ENCODE measurements at regions not wholly inside any gene's neighbourhood (a gene's known extent, or its start where the extent isn't known, plus 50 kb on each side); places are given as distances from the start of the nearest gene placed in this dataset.

- no peak overlapping the region for H3K27ac ChIP-seq
- TF ChIP-seq CTCF (IDR thresholded peaks at IDR 0.05) (no peak), ZFX (IDR thresholded peaks at IDR 0.05; ENCODE audit: borderline replicate concordance) (no peak)
Measured at GRCh38 chr13:38191016-38191415, 158.6 kb upstream of the UFM1 start.

GRCh38 chr13:38180670-38181069, 169.0 kb upstream of the UFM1 start:
- no peak overlapping the region for H3K27ac ChIP-seq
- TF ChIP-seq CTCF (IDR thresholded peaks at IDR 0.05) = no peak
- TF ChIP-seq ZFX (IDR thresholded peaks at IDR 0.05; ENCODE audit: borderline replicate concordance) = no peak

- no peak overlapping the region for H3K27ac ChIP-seq
- TF ChIP-seq CTCF (IDR thresholded peaks at IDR 0.05) (no peak), ZFX (IDR thresholded peaks at IDR 0.05; ENCODE audit: borderline replicate concordance) (no peak)
Measured at GRCh38 chr13:38180126-38180525, 169.5 kb upstream of the UFM1 start.

- TF ChIP-seq ZFX (IDR thresholded peaks at IDR 0.05; ENCODE audit: borderline replicate concordance) (no peak), CTCF (IDR thresholded peaks at IDR 0.05) (no peak)
- no peak overlapping the region for H3K27ac ChIP-seq
Measured at GRCh38 chr13:38176664-38177063, 173.0 kb upstream of the UFM1 start.

- no peak overlapping the region for H3K27ac ChIP-seq
- TF ChIP-seq ZFX (IDR thresholded peaks at IDR 0.05; ENCODE audit: borderline replicate concordance) = no peak
- no peak for TF ChIP-seq CTCF (IDR thresholded peaks at IDR 0.05)
Measured at GRCh38 chr13:38173403-38173802, 176.2 kb upstream of the UFM1 start.

- no peak overlapping the region for H3K27ac ChIP-seq
- TF ChIP-seq ZFX (IDR thresholded peaks at IDR 0.05; ENCODE audit: borderline replicate concordance) (no peak), CTCF (IDR thresholded peaks at IDR 0.05) (no peak)
Measured at GRCh38 chr13:38167164-38167822, 182.4 kb upstream of the UFM1 start.

- TF ChIP-seq CTCF (IDR thresholded peaks at IDR 0.05) (no peak), ZFX (IDR thresholded peaks at IDR 0.05; ENCODE audit: borderline replicate concordance) (no peak)
- no peak overlapping the region for H3K27ac ChIP-seq
Measured at GRCh38 chr13:38166116-38166515, 183.5 kb upstream of the UFM1 start.

All from 22Rv1 (cell line).